ENCODE measurements at regions not wholly inside any gene's neighbourhood (a gene's known extent, or its start where the extent isn't known, plus 50 kb on each side); places are given as distances from the start of the nearest gene placed in this dataset.

GRCh38 chr2:128731994-128732650 lies 413.5 kb upstream of the HS6ST1 start:
- TF ChIP-seq, protein P1, sequence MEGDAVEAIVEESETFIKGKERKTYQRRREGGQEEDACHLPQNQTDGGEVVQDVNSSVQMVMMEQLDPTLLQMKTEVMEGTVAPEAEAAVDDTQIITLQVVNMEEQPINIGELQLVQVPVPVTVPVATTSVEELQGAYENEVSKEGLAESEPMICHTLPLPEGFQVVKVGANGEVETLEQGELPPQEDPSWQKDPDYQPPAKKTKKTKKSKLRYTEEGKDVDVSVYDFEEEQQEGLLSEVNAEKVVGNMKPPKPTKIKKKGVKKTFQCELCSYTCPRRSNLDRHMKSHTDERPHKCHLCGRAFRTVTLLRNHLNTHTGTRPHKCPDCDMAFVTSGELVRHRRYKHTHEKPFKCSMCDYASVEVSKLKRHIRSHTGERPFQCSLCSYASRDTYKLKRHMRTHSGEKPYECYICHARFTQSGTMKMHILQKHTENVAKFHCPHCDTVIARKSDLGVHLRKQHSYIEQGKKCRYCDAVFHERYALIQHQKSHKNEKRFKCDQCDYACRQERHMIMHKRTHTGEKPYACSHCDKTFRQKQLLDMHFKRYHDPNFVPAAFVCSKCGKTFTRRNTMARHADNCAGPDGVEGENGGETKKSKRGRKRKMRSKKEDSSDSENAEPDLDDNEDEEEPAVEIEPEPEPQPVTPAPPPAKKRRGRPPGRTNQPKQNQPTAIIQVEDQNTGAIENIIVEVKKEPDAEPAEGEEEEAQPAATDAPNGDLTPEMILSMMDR (IDR thresholded peaks at IDR 0.05; ENCODE audit: low read depth, low read length, missing input control) = no peak
- TF ChIP-seq REST (IDR thresholded peaks at IDR 0.05) (no peak), RXRA (IDR thresholded peaks at IDR 0.05) (no peak), ZBTB33 (IDR thresholded peaks at IDR 0.05) (no peak)
- TF ChIP-seq, protein P2, sequence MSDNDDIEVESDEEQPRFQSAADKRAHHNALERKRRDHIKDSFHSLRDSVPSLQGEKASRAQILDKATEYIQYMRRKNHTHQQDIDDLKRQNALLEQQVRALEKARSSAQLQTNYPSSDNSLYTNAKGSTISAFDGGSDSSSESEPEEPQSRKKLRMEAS (IDR thresholded peaks at IDR 0.05) = no peak

Data from liver (tissue), 3 donors.